Ascending aorta (tissue), 2 donors: ENCODE measurements at regions not wholly inside any gene's neighbourhood (a gene's known extent, or its start where the extent isn't known, plus 50 kb on each side); places are given as distances from the start of the nearest gene placed in this dataset.
A peak's percentile ranks its signal among the peaks of the same experiment; 100 is the strongest.

Source experiments
- DNase-seq, 2 donors: peaks; one replicate each; pipeline ENCODE4 v3.0.0-alpha.2; 2019; ENCODE audit warnings: low spot score in 2 of 2
- H3K27ac ChIP-seq, 2 donors: fragments of 200-600 bp; sonication (generic); one replicate each; pipeline ENCODE4 v1.5.1; 2016 to 2017; ENCODE audit warnings: mild to moderate bottlenecking in 1 of 2
- H3K27me3 ChIP-seq: fragments of 200-600 bp; sonication (generic); one replicate; pipeline ENCODE4 v1.5.1; 2017
- H3K36me3 ChIP-seq, 2 donors: fragments of 200-600 bp; sonication (generic); one replicate each; pipeline ENCODE4 v1.5.1; 2016
- H3K4me1 ChIP-seq, 2 donors: fragments of 200-600 bp; sonication (generic); one replicate each; pipeline ENCODE4 v1.5.1; 2016 to 2017; ENCODE audit warnings: mild to moderate bottlenecking in 1 of 2
- H3K4me3 ChIP-seq, 2 donors: fragments of 200-600 bp; sonication (generic); one replicate each; pipeline ENCODE4 v1.5.1; 2016 to 2017; ENCODE audit warnings: mild to moderate bottlenecking in 1 of 2
- H3K9me3 ChIP-seq, 2 donors: fragments of 200-600 bp; sonication (generic); one replicate each; pipeline ENCODE4 v1.5.1; 2016
- intact Hi-C: fragments of 100-400 bp; cut with DNase I; formaldehyde crosslinking; loops from one replicate; pipeline ENCODE4 v1.15.1; 2023
- TF ChIP-seq, protein P1 (sequence below), 3 experiments: fragments of 200-600 bp in 2 of 3; fragments of 450-650 bp in 1 of 3; sonication (generic) in 2 of 3; IDR thresholded peaks; one replicate each; pipeline ENCODE4 v1.5.1; 2016 to 2019; ENCODE audit warnings: antibody characterized with exemption in 3 of 3, mild to moderate bottlenecking in 1 of 3, moderate library complexity in 1 of 3

DNA sequence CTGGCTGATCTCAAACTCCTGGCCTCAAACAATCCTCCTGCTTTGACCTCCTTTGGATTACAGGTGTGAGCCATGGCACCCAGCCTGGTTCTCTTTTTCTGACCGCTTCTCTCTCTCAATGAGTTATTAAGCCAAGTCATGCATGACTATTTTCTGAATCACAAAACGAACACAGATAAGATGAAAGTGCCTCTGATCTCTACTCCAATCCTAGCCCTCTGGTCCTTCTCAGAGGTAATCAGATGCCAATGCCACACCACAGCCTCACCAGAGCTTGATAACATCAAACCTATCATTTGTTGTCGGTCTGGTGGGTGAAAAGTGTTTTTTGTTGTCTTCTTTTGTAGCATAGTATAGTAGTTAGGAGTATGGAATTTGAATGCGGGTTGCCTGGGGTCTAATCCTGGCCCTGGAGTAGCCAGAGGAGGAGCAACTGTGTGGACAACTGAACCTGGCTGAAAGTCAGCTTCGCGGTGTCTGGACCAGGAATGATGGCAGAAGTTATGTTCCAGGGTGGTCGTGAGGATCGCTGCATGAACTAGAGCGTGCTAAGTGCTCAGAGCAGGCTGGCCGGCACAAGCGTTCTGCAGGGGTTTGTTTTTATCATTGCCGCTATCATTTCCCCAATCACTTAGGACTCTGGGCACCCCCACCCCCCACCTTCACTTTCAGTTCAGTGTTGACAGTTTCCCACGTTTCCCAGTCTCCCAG, 77.9 kb downstream of the SPRING1 start:
- no peak overlapping the region for H3K4me3 ChIP-seq
- intact Hi-C loops = no loop called here
- H3K27me3 ChIP-seq = no peaks in the 10 kb centered on the region
- H3K4me1 ChIP-seq = peaks cover 0 to 12% of the 10 kb centered on the region in 2 donors
- TF ChIP-seq, protein P1, sequence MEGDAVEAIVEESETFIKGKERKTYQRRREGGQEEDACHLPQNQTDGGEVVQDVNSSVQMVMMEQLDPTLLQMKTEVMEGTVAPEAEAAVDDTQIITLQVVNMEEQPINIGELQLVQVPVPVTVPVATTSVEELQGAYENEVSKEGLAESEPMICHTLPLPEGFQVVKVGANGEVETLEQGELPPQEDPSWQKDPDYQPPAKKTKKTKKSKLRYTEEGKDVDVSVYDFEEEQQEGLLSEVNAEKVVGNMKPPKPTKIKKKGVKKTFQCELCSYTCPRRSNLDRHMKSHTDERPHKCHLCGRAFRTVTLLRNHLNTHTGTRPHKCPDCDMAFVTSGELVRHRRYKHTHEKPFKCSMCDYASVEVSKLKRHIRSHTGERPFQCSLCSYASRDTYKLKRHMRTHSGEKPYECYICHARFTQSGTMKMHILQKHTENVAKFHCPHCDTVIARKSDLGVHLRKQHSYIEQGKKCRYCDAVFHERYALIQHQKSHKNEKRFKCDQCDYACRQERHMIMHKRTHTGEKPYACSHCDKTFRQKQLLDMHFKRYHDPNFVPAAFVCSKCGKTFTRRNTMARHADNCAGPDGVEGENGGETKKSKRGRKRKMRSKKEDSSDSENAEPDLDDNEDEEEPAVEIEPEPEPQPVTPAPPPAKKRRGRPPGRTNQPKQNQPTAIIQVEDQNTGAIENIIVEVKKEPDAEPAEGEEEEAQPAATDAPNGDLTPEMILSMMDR (IDR thresholded peaks at IDR 0.05) = no peak
- H3K36me3 ChIP-seq = no peaks in the 10 kb centered on the region
- no peak for DNase-seq
- no peak overlapping the region for H3K27ac ChIP-seq
- no peaks in the 10 kb centered on the region for H3K9me3 ChIP-seq

- TF ChIP-seq, protein P1 (IDR thresholded peaks at IDR 0.05) = no peak
- H3K9me3 ChIP-seq = no peaks in the 10 kb centered on the region
- intact Hi-C loops = no loop called here
- DNase-seq = no peak
- peaks cover 0 to 12% of the 10 kb centered on the region in 2 donors for H3K4me1 ChIP-seq
- peak overlapping the region; percentile 56 to 75 for H3K27ac ChIP-seq
- H3K36me3 ChIP-seq = no peaks in the 10 kb centered on the region
- peak overlapping the region; percentile 8 to 52 for H3K4me3 ChIP-seq
- no peaks in the 10 kb centered on the region for H3K27me3 ChIP-seq
Measured at GRCh38 chr12:116657921-116658495, 79.9 kb downstream of the SPRING1 start.

- no peaks in the 10 kb centered on the region for H3K36me3 ChIP-seq
- TF ChIP-seq, protein P1 (IDR thresholded peaks at IDR 0.05) = no peak
- DNase-seq = no peak
- no peak overlapping the region for H3K4me3 ChIP-seq
- intact Hi-C loops = no loop called here
- no peak overlapping the region for H3K27ac ChIP-seq
- H3K27me3 ChIP-seq = no peaks in the 10 kb centered on the region
- H3K9me3 ChIP-seq = no peaks in the 10 kb centered on the region
- peaks cover 0 to 12% of the 10 kb centered on the region in 2 donors for H3K4me1 ChIP-seq
Measured at GRCh38 chr12:116656306-116656705, 81.6 kb downstream of the SPRING1 start.

DNA sequence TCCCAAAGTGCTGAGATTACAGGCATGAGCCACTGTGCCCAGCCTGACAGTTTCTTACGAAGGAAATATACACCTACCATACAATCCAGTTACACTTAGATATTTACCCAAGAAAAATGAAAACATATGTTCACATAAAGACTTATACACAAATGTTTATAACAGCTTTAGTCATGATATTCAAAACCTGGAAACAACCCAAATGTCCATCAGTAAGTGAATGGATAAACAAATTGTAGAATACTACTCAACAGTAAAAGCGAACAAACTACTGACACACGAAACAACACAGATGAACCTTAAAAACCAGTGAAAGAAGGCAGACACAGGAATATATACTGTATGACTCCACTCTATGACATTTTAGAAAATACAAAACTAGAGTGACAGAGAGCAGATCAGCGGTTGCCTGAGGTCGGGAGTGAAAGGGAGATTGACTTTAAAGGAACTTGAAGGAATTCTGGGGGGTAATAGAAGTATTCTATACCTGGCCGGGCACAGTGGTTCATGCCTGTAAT, 83.6 kb downstream of the SPRING1 start:
- no peaks in the 10 kb centered on the region for H3K27me3 ChIP-seq
- TF ChIP-seq, protein P1 (IDR thresholded peaks at IDR 0.05) = no peak
- no peak overlapping the region for H3K4me3 ChIP-seq
- no peak overlapping the region for H3K27ac ChIP-seq
- H3K4me1 ChIP-seq = peaks cover 0 to 8% of the 10 kb centered on the region in 2 donors
- intact Hi-C loops = no loop called here
- DNase-seq = no peak
- H3K36me3 ChIP-seq = no peaks in the 10 kb centered on the region
- H3K9me3 ChIP-seq = no peaks in the 10 kb centered on the region

GRCh38 chr12:116651089-116651488, 86.8 kb downstream of the SPRING1 start:
- Histone ChIP-seq H3K4me1 (no peaks in the 10 kb centered on the region), H3K27ac (no peak overlapping the region), H3K4me3 (no peak overlapping the region), H3K27me3 (no peaks in the 10 kb centered on the region), H3K36me3 (no peaks in the 10 kb centered on the region), H3K9me3 (no peaks in the 10 kb centered on the region)
- TF ChIP-seq, protein P1 (IDR thresholded peaks at IDR 0.05) = no peak
- no peak for DNase-seq
- intact Hi-C loops = no loop called here
